GM10266 (cell line): ENCODE measurements at regions not wholly inside any gene's neighbourhood (a gene's known extent, or its start where the extent isn't known, plus 50 kb on each side); places are given as distances from the start of the nearest gene placed in this dataset.

Source experiments
- DNase-seq: peaks from one replicate; pipeline ENCODE4 v3.0.0; 2012; ENCODE audit errors: extremely low spot score
- TF ChIP-seq, protein P1 (sequence below): IDR thresholded peaks from 2 replicates; pipeline ENCODE4 v1.5.1; 2012; ENCODE audit warnings: mild to moderate bottlenecking, low read depth; ENCODE audit not compliant: control insufficient read depth, insufficient read depth; ENCODE audit errors: missing control alignments

DNA sequence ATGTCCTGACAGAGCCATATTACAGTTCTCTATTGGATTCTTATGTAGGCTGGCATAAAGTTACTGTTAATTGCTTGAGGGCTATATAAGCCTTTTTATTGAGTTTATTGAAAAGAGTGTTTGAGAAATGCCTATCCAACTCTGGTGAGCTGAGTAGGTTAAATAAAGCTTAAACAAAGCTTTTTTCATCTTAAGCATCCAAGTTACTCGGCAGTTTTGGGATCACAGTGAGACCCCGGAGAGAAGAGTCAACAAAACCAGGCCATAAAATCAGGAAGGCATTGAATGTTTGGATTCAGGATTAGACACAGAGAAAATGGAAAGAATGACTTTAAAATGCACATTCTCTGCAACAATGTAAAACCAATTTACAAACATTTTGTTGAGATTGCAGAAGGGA, 588.5 kb downstream of the DACH1 start:
- no peak for DNase-seq
- TF ChIP-seq, protein P1, sequence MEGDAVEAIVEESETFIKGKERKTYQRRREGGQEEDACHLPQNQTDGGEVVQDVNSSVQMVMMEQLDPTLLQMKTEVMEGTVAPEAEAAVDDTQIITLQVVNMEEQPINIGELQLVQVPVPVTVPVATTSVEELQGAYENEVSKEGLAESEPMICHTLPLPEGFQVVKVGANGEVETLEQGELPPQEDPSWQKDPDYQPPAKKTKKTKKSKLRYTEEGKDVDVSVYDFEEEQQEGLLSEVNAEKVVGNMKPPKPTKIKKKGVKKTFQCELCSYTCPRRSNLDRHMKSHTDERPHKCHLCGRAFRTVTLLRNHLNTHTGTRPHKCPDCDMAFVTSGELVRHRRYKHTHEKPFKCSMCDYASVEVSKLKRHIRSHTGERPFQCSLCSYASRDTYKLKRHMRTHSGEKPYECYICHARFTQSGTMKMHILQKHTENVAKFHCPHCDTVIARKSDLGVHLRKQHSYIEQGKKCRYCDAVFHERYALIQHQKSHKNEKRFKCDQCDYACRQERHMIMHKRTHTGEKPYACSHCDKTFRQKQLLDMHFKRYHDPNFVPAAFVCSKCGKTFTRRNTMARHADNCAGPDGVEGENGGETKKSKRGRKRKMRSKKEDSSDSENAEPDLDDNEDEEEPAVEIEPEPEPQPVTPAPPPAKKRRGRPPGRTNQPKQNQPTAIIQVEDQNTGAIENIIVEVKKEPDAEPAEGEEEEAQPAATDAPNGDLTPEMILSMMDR = no peak

DNA sequence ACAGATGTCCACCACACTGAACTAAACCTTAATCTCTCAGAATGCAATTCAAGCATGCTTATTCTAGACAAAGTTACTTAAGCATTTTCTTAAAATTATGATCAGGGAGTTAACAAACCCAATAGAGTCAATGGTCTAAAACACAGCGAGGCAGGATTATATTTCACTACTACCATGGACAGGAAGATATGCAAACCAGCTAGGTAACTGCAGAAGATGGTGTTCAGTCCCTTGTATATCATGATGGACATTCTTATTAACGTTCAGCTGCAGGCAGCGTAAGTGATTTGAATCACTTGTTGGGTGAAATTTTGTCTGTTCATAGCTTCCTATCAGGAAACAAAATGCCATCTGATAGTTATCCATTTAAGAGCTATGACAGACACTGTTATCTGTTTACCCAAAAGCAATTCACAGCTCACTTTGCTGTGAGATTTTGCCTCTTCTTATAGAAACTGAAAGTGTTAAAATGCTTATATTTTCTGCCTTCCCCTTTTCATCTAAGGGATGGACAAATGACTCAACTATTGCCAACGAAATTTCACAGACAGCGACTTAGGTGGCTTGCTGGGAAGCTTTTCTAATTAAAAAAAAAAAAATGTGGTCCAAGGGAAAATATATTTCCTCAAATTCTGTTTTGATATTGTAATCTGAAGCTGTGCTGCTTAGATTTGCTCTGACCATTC, 591.9 kb downstream of the DACH1 start:
- TF ChIP-seq, protein P1 = no peak
- DNase-seq = peak; percentile 6

DNA sequence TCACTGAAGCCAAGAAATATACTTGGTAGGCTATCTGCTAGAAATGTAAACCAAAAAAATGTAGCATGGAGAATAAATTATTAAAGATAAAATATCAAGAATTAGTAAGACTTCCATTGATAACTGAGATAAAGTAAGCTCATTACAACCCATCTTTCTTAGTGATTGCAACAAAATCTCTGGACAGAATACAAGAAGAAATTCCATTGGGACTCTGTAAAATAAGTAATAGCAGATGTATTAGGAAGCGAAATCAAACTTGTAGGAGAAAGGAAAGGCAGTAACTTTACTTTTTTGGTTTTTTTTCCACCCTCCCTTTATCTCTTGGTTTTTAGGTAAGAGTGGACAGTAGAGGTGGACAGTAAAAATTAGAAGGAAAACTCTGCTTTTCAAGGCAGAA, 605.7 kb downstream of the DACH1 start:
- DNase-seq = no peak
- TF ChIP-seq, protein P1 = no peak

GRCh38 chr13:71260246-71260645, 606.8 kb downstream of the DACH1 start:
- TF ChIP-seq, protein P1 = no peak
- no peak for DNase-seq

- TF ChIP-seq, protein P1 = no peak
- DNase-seq = no peak
Measured at GRCh38 chr13:71255633-71256032, 611.4 kb downstream of the DACH1 start.

GRCh38 chr13:71254384-71254783, 612.6 kb downstream of the DACH1 start:
- TF ChIP-seq, protein P1 = no peak
- DNase-seq = no peak

- DNase-seq = no peak
- TF ChIP-seq, protein P1 = no peak
Measured at GRCh38 chr13:71252184-71252704, 614.8 kb downstream of the DACH1 start.
